ENCODE measurements at regions not wholly inside any gene's neighbourhood (a gene's known extent, or its start where the extent isn't known, plus 50 kb on each side); places are given as distances from the start of the nearest gene placed in this dataset.

- TF ChIP-seq CTCF (IDR thresholded peaks at IDR 0.05) (no peak), POLR2A (IDR thresholded peaks at IDR 0.05) (no peak)
Measured at GRCh38 chr1:185398599-185398998, 81.6 kb upstream of the IVNS1ABP start.

Measured in tibial nerve (tissue), 3 donors.